Limb (tissue), 2 donors: ENCODE measurements at regions not wholly inside any gene's neighbourhood (a gene's known extent, or its start where the extent isn't known, plus 50 kb on each side); places are given as distances from the start of the nearest gene placed in this dataset.

Experiments
- DNase-seq, 2 donors: peaks; one replicate each; pipeline ENCODE4 v3.0.0-alpha.2; 2016; ENCODE audit errors: extremely low spot score in 2 of 2

DNA sequence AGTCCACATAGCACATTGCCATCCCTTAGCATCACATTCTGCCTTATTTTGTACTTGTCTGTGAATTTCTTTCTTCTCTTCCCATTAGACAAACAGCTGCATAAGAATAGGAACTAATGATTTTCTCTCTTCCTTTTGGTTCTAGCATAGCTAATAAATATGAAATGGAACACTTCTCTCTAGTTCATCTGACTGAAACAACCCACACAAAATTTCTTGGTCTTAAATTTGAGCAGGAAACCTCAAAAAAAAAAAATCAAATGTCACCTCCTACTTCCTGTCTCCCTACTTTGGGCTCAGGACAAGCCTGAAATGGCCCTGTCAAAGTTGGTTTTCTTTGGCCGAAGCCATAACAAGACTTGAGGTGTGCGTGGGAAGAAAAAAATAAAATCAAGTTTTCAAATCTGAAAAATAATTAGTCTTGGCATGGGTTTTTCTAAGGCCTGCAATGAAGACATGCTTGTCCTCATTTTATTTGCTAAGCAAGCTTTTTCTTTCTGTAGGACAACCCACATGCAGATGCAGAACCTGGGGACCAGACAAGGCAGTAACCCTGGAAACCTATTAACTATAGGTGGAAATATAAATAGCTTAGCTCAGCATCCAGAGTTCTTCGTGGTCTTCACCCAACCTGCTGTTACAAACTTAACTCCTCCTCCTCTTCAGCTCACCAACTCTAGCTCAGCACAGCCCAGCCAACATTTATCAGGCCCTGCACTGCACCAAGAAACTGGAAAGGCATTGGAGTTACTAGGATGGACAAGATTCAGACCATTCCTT is 523.5 kb upstream of the KLF4 start:
- no peak for DNase-seq

DNA sequence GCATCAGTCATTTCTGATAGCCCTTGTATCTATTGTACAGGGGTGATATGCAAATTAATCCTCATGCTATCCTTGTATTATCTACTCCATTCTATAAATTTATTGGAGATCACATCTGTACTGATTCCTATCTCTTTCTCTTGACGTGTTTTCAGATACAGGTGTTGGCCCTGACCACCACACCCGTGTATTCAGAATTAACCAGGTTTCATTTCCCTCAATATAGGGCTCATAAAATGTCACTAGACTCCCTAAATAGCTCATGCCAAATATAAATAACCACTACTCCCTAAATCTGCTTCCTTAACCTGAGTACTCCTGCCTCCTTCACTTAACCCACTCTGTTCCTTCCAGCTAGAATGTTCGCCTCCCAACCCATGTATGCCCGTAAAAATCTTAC is 522.8 kb upstream of the KLF4 start:
- DNase-seq: no peak

GRCh38 chr9:108003526-108003925 is 514.0 kb upstream of the KLF4 start:
- DNase-seq: peak in 1 of 2 donors; percentile 32

DNA sequence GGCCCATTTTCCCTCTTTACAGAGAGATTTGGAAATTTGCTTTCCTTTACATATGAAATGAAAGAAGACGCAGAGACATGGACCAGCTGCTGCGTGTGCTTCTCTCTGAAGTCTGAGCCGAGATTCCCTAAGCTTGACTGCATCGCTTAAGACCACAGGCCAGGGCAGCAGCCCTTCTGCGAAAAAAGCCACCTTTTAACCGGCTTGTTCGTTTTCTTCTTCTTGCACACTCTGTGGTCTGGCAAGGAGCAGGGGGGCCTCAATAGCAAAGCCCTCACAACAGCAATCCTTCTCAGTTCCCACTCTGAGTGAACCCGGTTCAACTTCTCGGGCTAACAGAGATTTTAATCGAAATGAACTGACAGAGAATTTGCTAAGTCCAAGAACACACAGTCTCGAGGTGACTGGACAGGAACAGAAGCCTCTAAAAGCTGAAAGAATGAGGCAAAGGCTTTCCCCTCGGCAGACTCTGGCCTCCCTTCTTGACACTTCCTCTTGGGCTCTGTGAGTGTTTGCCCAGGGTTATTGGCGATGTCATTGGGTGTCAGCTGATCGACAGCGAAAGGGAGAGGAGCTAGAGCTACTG is 512.9 kb upstream of the KLF4 start:
- DNase-seq: peak; percentile 37 to 42

GRCh38 chr9:108001237-108001636 is 511.7 kb upstream of the KLF4 start:
- DNase-seq: no peak

- no peak for DNase-seq
These were observed 510.3 kb upstream of the KLF4 start for GRCh38 chr9:107999890-108000289.

- no peak for DNase-seq
These were observed 509.4 kb upstream of the KLF4 start for GRCh38 chr9:107999011-107999410.

GRCh38 chr9:107994648-107995047 is 505.1 kb upstream of the KLF4 start:
- no peak for DNase-seq

DNA sequence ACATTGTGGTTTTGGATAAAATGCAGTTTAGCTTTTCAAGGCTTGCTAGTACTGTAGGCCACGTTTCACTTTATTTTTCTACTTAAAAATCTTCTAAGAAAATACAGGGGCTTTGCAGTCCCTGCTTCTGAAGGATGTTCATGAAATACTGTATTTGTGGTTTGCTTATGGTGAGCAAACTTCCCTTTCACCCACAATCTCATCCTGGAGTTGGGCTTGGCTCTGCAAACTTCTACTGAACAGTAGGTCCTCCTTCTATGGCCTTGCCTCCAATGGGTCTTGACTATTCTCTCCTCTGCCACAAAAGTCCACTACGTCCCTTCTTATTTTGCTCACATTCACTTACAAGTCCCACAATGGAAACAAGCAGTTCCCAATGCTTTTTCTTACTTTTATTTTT is 502.7 kb upstream of the KLF4 start:
- DNase-seq: no peak

DNA sequence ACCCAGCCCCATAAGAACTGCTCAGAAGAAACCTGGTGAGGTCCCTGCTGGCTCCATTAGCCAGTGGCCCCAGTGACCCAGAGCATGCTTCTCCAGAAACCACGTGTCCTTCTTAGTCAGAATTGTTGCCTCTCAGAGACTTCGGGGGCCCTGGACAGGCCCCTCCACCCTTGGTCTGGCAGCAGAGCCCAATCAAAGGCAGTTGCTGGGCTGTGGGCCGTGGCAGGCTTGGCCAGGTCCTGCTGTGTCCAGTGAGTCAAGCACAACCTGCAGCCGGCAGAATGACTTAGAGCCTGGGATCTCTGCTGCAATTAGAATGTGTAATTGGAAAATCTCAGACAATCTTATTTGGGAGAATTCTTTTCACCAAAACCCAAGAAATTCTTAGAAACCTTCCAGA is 502.0 kb upstream of the KLF4 start:
- DNase-seq: no peak

DNA sequence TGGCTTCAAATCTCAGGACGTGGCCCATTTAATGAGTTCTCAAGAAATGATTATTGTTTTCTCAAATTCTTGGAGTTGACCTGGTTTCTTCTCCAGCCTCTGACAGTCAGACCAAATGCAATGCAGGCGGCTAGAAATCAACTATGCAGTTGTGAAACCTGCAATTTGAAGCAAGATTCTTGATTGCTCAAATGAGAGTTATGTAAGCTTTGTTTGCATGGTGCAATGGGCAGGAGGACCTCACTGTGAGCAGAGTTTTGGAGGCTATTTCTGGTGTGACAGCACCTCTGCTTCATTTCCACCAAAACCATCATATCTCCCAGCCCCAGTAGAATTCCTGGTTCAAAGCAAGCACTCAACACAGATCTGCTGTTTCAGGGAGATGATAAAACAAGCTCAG is 500.0 kb upstream of the KLF4 start:
- no peak for DNase-seq

GRCh38 chr9:107989099-107989498 is 499.5 kb upstream of the KLF4 start:
- DNase-seq: no peak

DNA sequence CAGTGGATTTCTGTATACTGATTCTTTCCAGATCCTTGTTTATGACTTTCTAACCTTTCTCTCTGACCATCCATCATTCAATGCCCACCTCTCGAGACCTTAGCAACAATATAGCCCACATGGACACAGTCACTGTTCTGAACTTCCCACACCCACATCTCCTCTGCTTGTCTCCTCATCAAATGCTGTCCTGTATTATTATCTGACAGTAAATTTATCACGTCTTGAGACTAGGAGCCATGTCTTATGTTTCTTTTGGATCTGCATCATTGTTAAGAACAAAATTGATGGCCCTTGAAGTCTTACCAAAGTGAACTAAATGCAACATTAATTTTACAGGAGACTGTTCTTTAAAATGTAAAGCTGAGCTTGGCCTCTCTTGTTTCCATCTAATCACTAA is 495.4 kb upstream of the KLF4 start:
- no peak for DNase-seq

DNA sequence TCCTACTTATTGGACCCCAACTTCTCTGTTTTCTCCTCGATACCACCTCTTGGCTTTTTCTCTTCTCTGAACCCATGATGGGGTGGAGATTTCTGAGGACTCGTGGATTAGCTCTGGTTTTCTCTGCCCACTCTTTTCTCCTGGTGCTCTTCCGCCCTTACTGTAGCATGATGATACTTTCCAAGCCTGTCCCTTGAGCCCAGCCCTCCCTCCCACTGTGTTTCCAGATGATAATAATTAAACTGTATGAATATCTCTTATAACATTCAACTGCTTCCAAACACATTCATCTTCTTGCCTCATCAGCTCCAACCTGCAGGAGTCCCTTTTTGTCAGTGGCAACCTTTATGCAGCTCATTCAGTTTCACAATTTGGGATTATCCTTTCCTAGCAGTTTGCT is 494.2 kb upstream of the KLF4 start:
- DNase-seq: no peak

- no peak for DNase-seq
These were observed 493.6 kb upstream of the KLF4 start for GRCh38 chr9:107983181-107983603.

GRCh38 chr9:107982745-107983144 is 493.2 kb upstream of the KLF4 start:
- DNase-seq: no peak

GRCh38 chr9:107982001-107982400 is 492.4 kb upstream of the KLF4 start:
- DNase-seq: no peak

DNA sequence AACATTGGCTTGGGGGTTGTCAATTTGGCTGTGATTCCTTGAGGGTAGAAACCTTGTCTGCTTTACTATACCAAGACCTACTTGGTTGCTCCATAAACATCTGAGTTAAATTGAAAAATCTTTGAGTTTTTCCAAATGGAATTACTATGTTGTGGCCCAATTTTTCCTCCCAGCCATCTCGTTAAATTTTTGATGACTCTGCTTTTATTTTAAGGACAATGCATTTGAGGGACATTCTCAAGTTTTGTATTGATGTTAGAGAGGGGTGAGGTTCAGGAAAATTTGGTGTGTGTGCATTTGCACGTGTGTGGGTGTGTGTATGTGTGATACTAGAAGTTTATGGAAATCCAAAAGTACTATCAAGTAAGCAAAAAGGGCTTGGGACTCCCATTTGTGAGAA is 491.4 kb upstream of the KLF4 start:
- DNase-seq: no peak

DNA sequence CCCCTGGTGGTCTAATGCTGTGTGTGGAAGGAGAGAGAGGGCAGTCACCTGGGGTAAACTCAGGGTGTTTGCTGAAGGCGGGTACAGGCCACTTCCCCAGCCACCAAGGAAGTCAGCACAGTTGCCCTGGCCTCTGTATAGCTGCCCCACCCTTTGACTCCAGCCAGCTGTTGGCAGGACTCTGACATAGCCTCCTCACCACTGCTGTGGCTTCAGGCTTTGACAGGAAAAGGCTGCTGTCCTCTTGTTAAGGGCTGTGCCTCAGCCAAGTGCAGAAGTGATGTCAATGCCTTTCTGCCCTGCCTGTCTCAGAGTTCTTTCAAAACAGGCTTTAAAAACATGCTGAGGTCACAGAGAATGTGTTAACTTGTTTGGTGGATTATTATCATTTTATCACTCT is 487.2 kb upstream of the KLF4 start:
- no peak for DNase-seq

DNA sequence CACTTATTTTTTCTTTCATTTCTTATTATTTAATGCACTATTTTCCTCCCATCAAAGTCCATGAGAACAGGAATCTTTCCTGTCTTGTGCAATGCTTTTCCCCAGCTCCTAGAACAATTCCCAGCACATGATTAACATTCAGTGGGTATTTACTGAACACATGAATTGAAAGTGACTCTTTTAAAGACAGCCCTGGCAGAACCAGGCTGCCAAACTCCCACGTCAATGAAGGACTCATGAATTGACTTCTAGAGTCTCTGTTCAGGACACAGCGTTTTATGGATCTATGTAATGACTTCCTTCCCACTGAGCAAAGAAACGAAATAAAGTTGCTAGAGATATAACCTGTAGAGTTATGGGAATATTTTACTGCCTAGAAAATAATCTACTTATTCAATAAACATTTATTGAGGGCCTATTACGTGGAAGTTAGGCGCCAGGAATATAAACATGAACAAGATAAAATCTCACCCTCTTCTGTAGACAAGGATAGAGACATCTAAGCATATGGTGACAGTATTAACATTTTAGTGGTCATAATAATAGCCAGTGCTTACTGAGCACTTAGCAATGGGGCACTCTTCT is 485.9 kb upstream of the KLF4 start:
- DNase-seq: no peak

DNA sequence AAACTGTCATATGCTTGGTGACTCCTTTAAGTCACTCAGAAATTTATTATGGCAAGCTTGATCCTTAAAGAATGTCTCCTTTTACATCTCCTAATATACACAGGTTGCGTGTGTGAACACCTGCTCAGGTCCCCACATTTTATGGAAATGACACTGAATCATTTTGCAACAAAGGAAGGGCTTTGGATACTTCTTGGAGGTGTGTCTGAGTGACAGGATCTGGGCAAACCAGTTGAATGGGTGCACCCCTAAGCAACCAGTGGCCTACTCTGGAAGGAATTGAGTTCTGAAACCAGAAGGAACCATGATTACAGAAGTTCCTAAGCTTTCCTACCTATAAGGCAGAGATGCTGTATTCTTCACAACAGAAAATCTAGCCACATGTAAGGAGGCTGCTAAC is 483.9 kb upstream of the KLF4 start:
- no peak for DNase-seq

DNA sequence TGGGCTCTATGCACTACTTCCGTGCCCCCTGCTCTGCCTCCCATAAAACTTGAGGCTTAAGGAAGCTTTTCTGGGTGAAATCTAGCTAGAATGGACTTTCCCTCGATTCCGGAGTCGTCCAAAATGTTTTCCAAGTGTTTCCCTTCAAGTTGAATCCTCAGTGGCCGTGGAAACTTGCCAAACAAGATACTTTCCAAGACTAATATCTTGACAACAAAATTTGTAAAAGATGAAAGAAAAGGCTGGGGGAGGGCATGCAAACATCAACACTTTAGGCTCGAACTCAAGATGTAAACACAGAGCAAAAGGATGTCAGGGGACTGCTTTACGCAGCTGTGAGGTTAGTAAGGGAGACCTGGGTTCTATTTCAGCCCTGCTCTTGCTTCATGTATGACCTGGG is 482.8 kb upstream of the KLF4 start:
- no peak for DNase-seq

DNA sequence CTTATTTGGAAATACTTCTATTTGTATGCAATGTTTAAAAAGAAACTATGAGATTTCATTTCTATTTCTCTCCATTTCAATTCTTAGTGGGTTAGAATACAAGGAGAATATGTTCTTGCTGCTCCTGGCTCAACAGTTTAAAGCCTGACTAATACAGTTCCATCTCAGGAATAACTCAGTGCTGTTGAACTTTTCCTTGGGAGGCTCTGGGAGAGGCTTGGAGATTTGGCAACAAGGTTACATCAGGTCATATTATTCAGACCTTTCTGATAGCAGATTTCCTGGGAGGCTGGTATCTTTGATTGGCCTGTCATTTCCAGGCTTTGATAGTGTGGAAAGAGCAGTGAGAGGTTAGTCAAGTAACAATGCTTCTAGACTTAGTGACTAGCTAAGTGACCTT is 481.7 kb upstream of the KLF4 start:
- no peak for DNase-seq
